SK-N-SH treated with all-trans-retinoic acid at 6 μM for 48 hours (cell line): ENCODE measurements at regions not wholly inside any gene's neighbourhood (a gene's known extent, or its start where the extent isn't known, plus 50 kb on each side); places are given as distances from the start of the nearest gene placed in this dataset.

Experiments
- ZFP3 ChIP-seq: fragments of 250-450 bp; sonication (Bioruptor Pico); IDR thresholded peaks from 2 replicates; pipeline ENCODE4 v1.5.0; 2020; ENCODE audit warnings: mild to moderate bottlenecking, moderate library complexity
- TF ChIP-seq, protein P1 (sequence below): fragments of 250-450 bp; sonication (Bioruptor Pico); IDR thresholded peaks from 2 replicates; pipeline ENCODE4 v1.5.1; 2020; ENCODE audit warnings: low read depth, mild to moderate bottlenecking, moderate library complexity

DNA sequence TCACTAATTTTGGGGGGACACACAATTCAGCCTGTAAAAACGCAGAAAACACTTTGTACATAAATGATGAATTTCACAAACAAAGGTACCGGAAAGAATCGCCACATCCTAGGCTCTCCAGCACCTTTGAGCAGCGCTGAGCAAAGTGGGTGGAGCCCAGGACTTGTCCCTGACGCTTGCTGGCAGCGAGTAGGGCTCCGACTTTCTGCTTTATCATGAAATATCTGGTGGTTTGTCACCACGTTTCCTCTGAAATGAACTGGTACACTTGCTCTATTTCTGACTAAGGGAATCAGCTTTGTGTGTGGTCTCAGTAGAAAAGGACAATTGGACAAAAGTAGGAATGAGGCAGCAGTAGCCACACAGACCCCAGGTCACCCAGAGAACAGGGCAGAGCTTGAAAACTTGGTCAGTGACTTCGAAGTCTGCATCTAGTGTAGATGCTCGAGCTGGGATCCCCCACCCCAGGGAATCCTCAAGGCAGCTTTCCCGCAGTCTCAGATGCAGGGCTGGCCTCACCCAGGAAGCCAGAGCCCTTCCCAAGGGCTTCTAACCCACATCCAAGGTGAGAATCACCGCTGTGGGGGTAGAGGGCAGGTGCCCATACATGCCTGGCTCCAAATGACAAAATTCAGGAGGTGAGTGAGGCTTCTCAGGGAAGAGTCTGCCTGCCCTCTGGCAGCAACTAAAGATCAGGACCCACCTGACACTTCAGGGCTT lies 85.3 kb upstream of the SOX1 start:
- no peak for TF ChIP-seq ZFP3 (CRISPR knock-in tag)
- TF ChIP-seq, protein P1, sequence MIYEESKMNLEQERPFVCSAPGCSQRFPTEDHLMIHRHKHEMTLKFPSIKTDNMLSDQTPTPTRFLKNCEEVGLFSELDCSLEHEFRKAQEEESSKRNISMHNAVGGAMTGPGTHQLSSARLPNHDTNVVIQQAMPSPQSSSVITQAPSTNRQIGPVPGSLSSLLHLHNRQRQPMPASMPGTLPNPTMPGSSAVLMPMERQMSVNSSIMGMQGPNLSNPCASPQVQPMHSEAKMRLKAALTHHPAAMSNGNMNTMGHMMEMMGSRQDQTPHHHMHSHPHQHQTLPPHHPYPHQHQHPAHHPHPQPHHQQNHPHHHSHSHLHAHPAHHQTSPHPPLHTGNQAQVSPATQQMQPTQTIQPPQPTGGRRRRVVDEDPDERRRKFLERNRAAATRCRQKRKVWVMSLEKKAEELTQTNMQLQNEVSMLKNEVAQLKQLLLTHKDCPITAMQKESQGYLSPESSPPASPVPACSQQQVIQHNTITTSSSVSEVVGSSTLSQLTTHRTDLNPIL (CRISPR knock-in tag): no peak
